Lung (tissue), 11 donors: ENCODE measurements at regions not wholly inside any gene's neighbourhood (a gene's known extent, or its start where the extent isn't known, plus 50 kb on each side); places are given as distances from the start of the nearest gene placed in this dataset.

Experiments
- ATAC-seq: fragments of 200-7000 bp; cut with Tn5 transposase; one replicate; pipeline ENCODE4 v1.9.1; 2020; ENCODE audit warnings: moderate number of reproducible peaks; ENCODE audit not compliant: insufficient read depth, low FRiP score
- DNase-seq, 3 donors: peaks; one replicate each; pipeline ENCODE4 v3.0.0-alpha.2; 2013 to 2017
- H3K27ac ChIP-seq, 2 donors: one replicate each; pipeline ENCODE4 v1.5.1; 2013; ENCODE audit warnings: mild to moderate bottlenecking in 2 of 2, moderate library complexity in 2 of 2, control low read depth in 1 of 2, inconsistent platforms in 1 of 2, low read depth in 1 of 2, low read length in 1 of 2
- H3K27me3 ChIP-seq, 3 donors: one replicate each; pipeline ENCODE4 v1.5.1; 2013; ENCODE audit warnings: low read length in 2 of 3; ENCODE audit not compliant: control insufficient read depth in 3 of 3, insufficient read depth in 3 of 3
- H3K36me3 ChIP-seq, 4 donors: one replicate each; pipeline ENCODE4 v1.5.1; 2013; ENCODE audit warnings: low read length in 4 of 4, mild to moderate bottlenecking in 1 of 4, moderate library complexity in 1 of 4; ENCODE audit not compliant: control insufficient read depth in 4 of 4, insufficient read depth in 4 of 4
- H3K4me1 ChIP-seq, 5 donors: one replicate each; pipeline ENCODE4 v1.5.1; 2013; ENCODE audit warnings: low read length in 5 of 5, mild to moderate bottlenecking in 2 of 5, moderate library complexity in 1 of 5; ENCODE audit not compliant: control insufficient read depth in 5 of 5, insufficient read depth in 5 of 5
- H3K4me3 ChIP-seq: one replicate; pipeline ENCODE4 v1.5.1; 2013; ENCODE audit warnings: mild to moderate bottlenecking, control low read depth, moderate library complexity
- H3K9ac ChIP-seq, 2 donors: one replicate each; pipeline ENCODE4 v1.5.1; 2013; ENCODE audit warnings: low read length in 2 of 2, control low read depth in 1 of 2; ENCODE audit not compliant: insufficient read depth in 1 of 2
- H3K9me3 ChIP-seq, 4 donors: one replicate each; pipeline ENCODE4 v1.5.1; 2013; ENCODE audit warnings: low read length in 3 of 4, mild to moderate bottlenecking in 1 of 4, moderate library complexity in 1 of 4; ENCODE audit not compliant: control insufficient read depth in 4 of 4, insufficient read depth in 3 of 4
- CTCF ChIP-seq: IDR thresholded peaks from 2 replicates; pipeline ENCODE4 v1.5.1; 2012; ENCODE audit warnings: mild to moderate bottlenecking; ENCODE audit errors: control extremely low read depth, extremely low read depth
- WGBS, 2 donors: extraction: QIAGEN DNeasy Blood & Tissue Kit; methylation state at CpG; one replicate each; pipeline ENCODE4 v1.1.7; 2013; 5-methylcytosine and 5-hydroxymethylcytosine counted together
- donor health status: control.
- donor health status: control.
- donor health status: Bipolar disorder and iron deficiency.
- donor health status: healthy.
- donor health status: DM: yes; HTN: yes; CAD: no.

- H3K9ac ChIP-seq, result no peak overlapping the region
- H3K27me3 ChIP-seq, result no peaks in the 10 kb centered on the region
- no peaks in the 10 kb centered on the region for H3K36me3 ChIP-seq
- H3K4me1 ChIP-seq, result no peaks in the 10 kb centered on the region
- no peak overlapping the region for H3K27ac ChIP-seq
- H3K9me3 ChIP-seq, result peaks cover 0 to 3% (median 2%) of the 10 kb centered on the region in 4 donors
- no peak for DNase-seq
- no peak for TF ChIP-seq CTCF
- no peak overlapping the region for H3K4me3 ChIP-seq
- ATAC-seq, result no peak
Measured at GRCh38 chr13:83825676-83826075, 56.6 kb downstream of the SLITRK1 start.

- 91 to 93% methylated on average over 8 of the region's 8 CpGs for WGBS, 2 donors
- ATAC-seq (no peak), DNase-seq (no peak)
Measured at GRCh38 chr13:83824560-83824959, 57.7 kb downstream of the SLITRK1 start.

GRCh38 chr13:83824120-83824519 is 58.2 kb downstream of the SLITRK1 start:
- no peak for ATAC-seq

More at GRCh38 chr13:83824560-83824959, 57.7 kb downstream of the SLITRK1 start:
- TF ChIP-seq CTCF, result no peak
- no peak overlapping the region for H3K9ac ChIP-seq
- H3K4me3 ChIP-seq, result no peak overlapping the region
- H3K4me1 ChIP-seq, result no peaks in the 10 kb centered on the region
- no peaks in the 10 kb centered on the region for H3K36me3 ChIP-seq
- no peak overlapping the region for H3K27ac ChIP-seq
- H3K9me3 ChIP-seq, result peaks cover 0 to 3% (median 2%) of the 10 kb centered on the region in 4 donors
- H3K27me3 ChIP-seq, result no peaks in the 10 kb centered on the region

More at GRCh38 chr13:83824120-83824519, 58.2 kb downstream of the SLITRK1 start:
- Histone ChIP-seq H3K9ac (no peak overlapping the region), H3K4me3 (no peak overlapping the region), H3K4me1 (no peaks in the 10 kb centered on the region), H3K36me3 (no peaks in the 10 kb centered on the region), H3K27me3 (no peaks in the 10 kb centered on the region), H3K27ac (no peak overlapping the region), H3K9me3 (peaks cover 0 to 3% (median 2%) of the 10 kb centered on the region in 4 donors)
- TF ChIP-seq CTCF, result no peak
- no peak for DNase-seq
